MM.1S (cell line): ENCODE measurements at regions not wholly inside any gene's neighbourhood (a gene's known extent, or its start where the extent isn't known, plus 50 kb on each side); places are given as distances from the start of the nearest gene placed in this dataset.

Source experiments
- DNase-seq: peaks from one replicate; pipeline ENCODE4 v3.0.0-alpha.2; 2015
- H2AFZ ChIP-seq: fragments of 300-600 bp; sonication (generic); 2 replicates; pipeline ENCODE4 v1.6.0; 2016; ENCODE audit warnings: antibody characterized with exemption, low read length
- H3F3A ChIP-seq: fragments of 300-600 bp; sonication (generic); 2 replicates; pipeline ENCODE4 v1.6.1; 2016; ENCODE audit warnings: mild to moderate bottlenecking, antibody characterized with exemption, low read length, moderate library complexity, mixed read lengths; ENCODE audit not compliant: insufficient read depth
- H3K27ac ChIP-seq: fragments of 300-600 bp; sonication (generic); 2 replicates; pipeline ENCODE4 v1.5.1; 2016; ENCODE audit warnings: mild to moderate bottlenecking, low read length
- H3K27me3 ChIP-seq: fragments of 300-600 bp; sonication (generic); replicated peaks from 2 replicates; pipeline ENCODE4 v1.6.0; 2016; ENCODE audit warnings: low read length; ENCODE audit not compliant: insufficient read depth
- H3K36me3 ChIP-seq: fragments of 300-600 bp; sonication (generic); replicated peaks from 2 replicates; pipeline ENCODE4 v1.6.1; 2016; ENCODE audit warnings: mild to moderate bottlenecking, low read length, mixed read lengths; ENCODE audit not compliant: insufficient read depth
- H3K4me1 ChIP-seq: fragments of 300-600 bp; sonication (generic); 2 replicates; pipeline ENCODE4 v1.6.1; 2016; ENCODE audit warnings: low read length, mixed read lengths
- H3K4me2 ChIP-seq: fragments of 300-600 bp; sonication (generic); 2 replicates; pipeline ENCODE4 v1.6.0; 2016; ENCODE audit warnings: low read depth, low read length
- H3K4me3 ChIP-seq: fragments of 300-600 bp; sonication (generic); 2 replicates; pipeline ENCODE4 v1.5.1; 2016; ENCODE audit warnings: low read length, mixed read lengths
- H3K79me2 ChIP-seq: fragments of 300-600 bp; sonication (generic); 2 replicates; pipeline ENCODE4 v1.6.1; 2016; ENCODE audit warnings: mixed run types, low read length, mixed read lengths
- H3K9ac ChIP-seq: fragments of 300-600 bp; sonication (generic); 2 replicates; pipeline ENCODE4 v1.6.1; 2016; ENCODE audit warnings: low read length, mixed read lengths
- H3K9me2 ChIP-seq: fragments of 300-600 bp; sonication (generic); replicated peaks from 2 replicates; pipeline ENCODE4 v1.6.1; 2016; ENCODE audit warnings: mild to moderate bottlenecking, low read length, mixed read lengths; ENCODE audit not compliant: insufficient read depth
- H3K9me3 ChIP-seq: fragments of 300-600 bp; sonication (generic); replicated peaks from 2 replicates; pipeline ENCODE4 v1.6.1; 2016; ENCODE audit warnings: mild to moderate bottlenecking, low read length, mixed read lengths; ENCODE audit not compliant: insufficient read depth
- H4K20me1 ChIP-seq: fragments of 300-600 bp; sonication (generic); 2 replicates; pipeline ENCODE4 v1.6.1; 2016; ENCODE audit warnings: mild to moderate bottlenecking, low read length, moderate library complexity, mixed read lengths; ENCODE audit not compliant: insufficient read depth
- EZH2 ChIP-seq: fragments of 300-600 bp; sonication (generic); optimal IDR thresholded peaks from 2 replicates; pipeline ENCODE3; 2017; ENCODE audit warnings: low read depth, mild to moderate bottlenecking, antibody characterized with exemption, low read length, mixed read lengths
- EZH2phosphoT487 ChIP-seq: fragments of 300-600 bp; sonication (generic); IDR thresholded peaks from 2 replicates; pipeline ENCODE4 v1.6.1; 2018; ENCODE audit warnings: antibody characterized with exemption, low read length
- TF ChIP-seq, protein P1 (sequence below): fragments of 300-600 bp; sonication (generic); IDR thresholded peaks from 2 replicates; pipeline ENCODE4 v1.5.1; 2016; ENCODE audit warnings: antibody characterized with exemption, low read length, mixed read lengths

DNA sequence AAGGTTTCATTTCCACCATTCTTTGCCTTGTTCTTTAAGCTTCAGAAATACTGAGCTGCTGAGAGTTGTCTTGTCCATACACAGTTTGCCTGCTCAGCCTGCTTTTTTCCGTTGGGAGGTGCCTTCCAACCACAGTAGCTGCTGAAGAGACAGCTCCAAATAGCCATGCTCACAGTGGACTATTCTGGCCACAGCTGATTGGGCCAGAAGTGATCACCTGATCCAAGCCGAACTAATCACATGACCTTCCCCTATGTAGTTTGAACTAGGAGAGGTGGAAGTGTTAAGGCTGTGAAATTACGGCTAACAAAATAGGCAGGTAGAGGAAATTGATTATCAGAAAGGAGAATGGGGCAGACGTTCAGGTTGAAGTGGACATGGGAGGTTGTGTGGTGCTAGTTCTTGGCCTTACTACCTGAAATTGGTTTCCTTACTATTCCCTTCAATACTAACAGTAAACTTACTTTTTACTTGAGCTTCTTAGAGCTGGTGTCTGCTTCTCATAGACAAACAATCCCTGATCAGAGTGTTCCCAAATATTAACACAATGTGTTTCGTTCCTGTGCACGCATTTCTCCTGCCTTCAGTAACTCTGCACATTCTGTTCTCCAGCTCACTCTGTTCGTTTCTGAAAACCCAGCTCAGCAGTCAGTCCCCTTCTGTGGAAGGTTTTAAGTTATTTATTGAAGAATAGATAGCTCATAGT lies 136.1 kb downstream of the RWDD3 start:
- Histone ChIP-seq H3K79me2 (no peaks in the 10 kb centered on the region), H3K4me2 (no peak overlapping the region), H3K4me3 (no peak overlapping the region), H3K4me1 (no peaks in the 10 kb centered on the region), H3K9me2 (no peaks in the 10 kb centered on the region), H2AFZ (no peak overlapping the region), H3K36me3 (no peaks in the 10 kb centered on the region), H4K20me1 (no peaks in the 10 kb centered on the region), H3K27me3 (no peaks in the 10 kb centered on the region), H3F3A (no peaks in the 10 kb centered on the region), H3K9ac (no peak overlapping the region), H3K9me3 (no peaks in the 10 kb centered on the region), H3K27ac (no peak overlapping the region)
- TF ChIP-seq, protein P1, sequence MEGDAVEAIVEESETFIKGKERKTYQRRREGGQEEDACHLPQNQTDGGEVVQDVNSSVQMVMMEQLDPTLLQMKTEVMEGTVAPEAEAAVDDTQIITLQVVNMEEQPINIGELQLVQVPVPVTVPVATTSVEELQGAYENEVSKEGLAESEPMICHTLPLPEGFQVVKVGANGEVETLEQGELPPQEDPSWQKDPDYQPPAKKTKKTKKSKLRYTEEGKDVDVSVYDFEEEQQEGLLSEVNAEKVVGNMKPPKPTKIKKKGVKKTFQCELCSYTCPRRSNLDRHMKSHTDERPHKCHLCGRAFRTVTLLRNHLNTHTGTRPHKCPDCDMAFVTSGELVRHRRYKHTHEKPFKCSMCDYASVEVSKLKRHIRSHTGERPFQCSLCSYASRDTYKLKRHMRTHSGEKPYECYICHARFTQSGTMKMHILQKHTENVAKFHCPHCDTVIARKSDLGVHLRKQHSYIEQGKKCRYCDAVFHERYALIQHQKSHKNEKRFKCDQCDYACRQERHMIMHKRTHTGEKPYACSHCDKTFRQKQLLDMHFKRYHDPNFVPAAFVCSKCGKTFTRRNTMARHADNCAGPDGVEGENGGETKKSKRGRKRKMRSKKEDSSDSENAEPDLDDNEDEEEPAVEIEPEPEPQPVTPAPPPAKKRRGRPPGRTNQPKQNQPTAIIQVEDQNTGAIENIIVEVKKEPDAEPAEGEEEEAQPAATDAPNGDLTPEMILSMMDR, result no peak
- TF ChIP-seq EZH2phosphoT487 (no peak), EZH2 (no peak)
- no peak for DNase-seq

DNA sequence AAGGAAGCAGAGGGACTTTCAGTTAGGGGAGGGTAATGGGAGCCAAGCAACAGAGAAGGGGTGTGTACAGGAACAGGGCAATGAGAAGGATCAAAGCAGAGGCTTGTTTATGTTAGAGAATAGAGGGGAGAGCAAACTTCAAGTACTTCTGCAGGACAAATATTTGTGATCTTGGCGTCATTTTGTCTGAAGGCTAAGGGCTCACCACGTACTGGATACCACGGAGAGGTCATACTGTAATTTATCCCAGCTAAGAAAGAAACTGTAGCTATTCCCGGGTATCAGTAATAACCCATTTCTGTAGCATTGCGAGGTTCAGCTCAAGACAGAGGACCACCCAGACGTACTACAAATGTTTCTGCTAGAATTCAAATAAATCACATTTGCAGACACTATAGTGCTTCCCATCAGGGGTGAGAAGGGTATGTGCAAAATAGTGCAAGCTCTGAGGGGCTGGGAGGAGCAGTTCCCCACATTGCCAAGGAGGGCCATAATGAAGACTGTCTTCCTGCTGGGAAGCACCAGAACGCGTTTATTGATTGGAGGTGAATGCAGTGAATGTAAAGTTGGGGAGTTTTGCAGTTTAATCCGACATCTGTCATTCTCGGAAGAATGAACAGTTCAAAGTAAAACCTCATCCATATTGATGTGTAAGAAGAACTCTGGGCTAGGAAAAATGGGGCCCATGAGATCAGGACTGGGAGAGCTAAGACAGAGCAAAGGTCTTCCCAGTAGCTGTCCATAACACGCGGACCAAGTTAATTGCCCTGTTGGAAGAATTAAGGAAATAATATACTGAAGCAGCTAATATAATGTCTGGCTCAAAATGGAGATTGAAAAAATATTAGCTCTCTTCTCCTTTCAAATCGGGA lies 136.9 kb downstream of the RWDD3 start:
- no peaks in the 10 kb centered on the region for H4K20me1 ChIP-seq
- DNase-seq, result no peak
- H3K27ac ChIP-seq, result no peak overlapping the region
- no peaks in the 10 kb centered on the region for H3K79me2 ChIP-seq
- no peak overlapping the region for H3K4me2 ChIP-seq
- H3K27me3 ChIP-seq, result no peaks in the 10 kb centered on the region
- H3K4me3 ChIP-seq, result no peak overlapping the region
- H3K9me2 ChIP-seq, result no peaks in the 10 kb centered on the region
- H3K4me1 ChIP-seq, result no peaks in the 10 kb centered on the region
- H3K9me3 ChIP-seq, result no peaks in the 10 kb centered on the region
- TF ChIP-seq EZH2 (no peak), EZH2phosphoT487 (no peak)
- TF ChIP-seq, protein P1, result no peak
- H3K9ac ChIP-seq, result no peak overlapping the region
- H3F3A ChIP-seq, result no peaks in the 10 kb centered on the region
- no peaks in the 10 kb centered on the region for H3K36me3 ChIP-seq
- H2AFZ ChIP-seq, result no peak overlapping the region

GRCh38 chr1:95371666-95372282 lies 137.8 kb downstream of the RWDD3 start:
- no peak overlapping the region for H3K4me2 ChIP-seq
- H3K9me3 ChIP-seq, result no peaks in the 10 kb centered on the region
- no peak overlapping the region for H2AFZ ChIP-seq
- H3K9ac ChIP-seq, result no peak overlapping the region
- DNase-seq, result no peak
- no peak overlapping the region for H3K4me3 ChIP-seq
- H4K20me1 ChIP-seq, result no peaks in the 10 kb centered on the region
- no peak for TF ChIP-seq EZH2
- TF ChIP-seq EZH2phosphoT487, result no peak
- TF ChIP-seq, protein P1, result no peak
- H3K9me2 ChIP-seq, result no peaks in the 10 kb centered on the region
- H3K27ac ChIP-seq, result no peak overlapping the region
- no peaks in the 10 kb centered on the region for H3K36me3 ChIP-seq
- H3F3A ChIP-seq, result no peaks in the 10 kb centered on the region
- H3K27me3 ChIP-seq, result no peaks in the 10 kb centered on the region
- no peaks in the 10 kb centered on the region for H3K4me1 ChIP-seq
- H3K79me2 ChIP-seq, result no peaks in the 10 kb centered on the region
